GM19324 (cell line): ENCODE measurements at regions not wholly inside any gene's neighbourhood (a gene's known extent, or its start where the extent isn't known, plus 50 kb on each side); places are given as distances from the start of the nearest gene placed in this dataset.
"Not testable (repeated sequence)": the region's sequence is repeated elsewhere in the genome, so short reads cannot be mapped to it uniquely, and the experiment has no call there.

Experiments
- ATAC-seq: cut with Tn5 transposase; IDR thresholded peaks from one replicate; pipeline ENCODE4 v1.9.1; 2021; ENCODE audit warnings: mild to moderate bottlenecking, moderate library complexity; ENCODE audit not compliant: unreplicated experiment, low FRiP score

DNA sequence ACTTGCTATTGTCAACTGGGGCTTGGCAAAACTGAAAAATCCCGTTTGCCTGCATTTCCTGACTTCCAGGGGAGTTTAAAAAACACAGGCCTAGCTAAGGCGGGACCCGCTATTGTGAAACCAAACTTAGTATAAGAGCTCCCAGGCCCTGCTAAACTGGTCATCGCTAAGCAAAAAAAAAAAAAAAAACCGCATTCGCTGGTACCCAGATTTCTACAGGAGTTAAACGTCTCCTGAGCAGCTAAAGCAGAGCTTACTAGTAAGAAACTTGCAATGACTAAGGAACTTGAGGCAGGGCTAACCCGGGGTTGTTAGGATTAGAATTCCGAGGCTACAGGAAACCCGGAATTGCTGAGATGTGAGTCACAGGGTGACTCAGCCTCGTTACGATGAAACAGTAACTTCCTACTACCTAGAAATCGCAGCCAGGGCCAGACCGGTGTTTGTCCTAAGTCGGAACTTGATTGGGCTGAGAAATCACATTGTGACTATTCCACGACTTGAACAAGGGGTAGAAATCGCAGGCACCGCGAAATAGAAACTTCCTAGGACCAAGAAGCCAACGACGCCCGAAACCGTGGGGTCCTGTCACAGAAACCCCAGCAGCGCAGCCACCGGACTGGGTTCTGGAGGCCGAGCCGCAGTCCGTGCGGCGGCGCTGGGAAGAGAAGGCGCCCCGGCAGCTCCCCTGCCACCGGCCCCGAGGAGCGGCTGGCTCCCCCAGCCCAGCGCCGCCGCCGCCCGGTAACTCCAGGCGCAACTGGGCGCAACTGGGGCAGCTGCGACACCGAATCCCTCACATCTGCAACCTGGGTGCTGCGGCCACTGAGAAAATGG, 89.4 kb downstream of the ANXA2R start:
- ATAC-seq: peak; percentile 36

DNA sequence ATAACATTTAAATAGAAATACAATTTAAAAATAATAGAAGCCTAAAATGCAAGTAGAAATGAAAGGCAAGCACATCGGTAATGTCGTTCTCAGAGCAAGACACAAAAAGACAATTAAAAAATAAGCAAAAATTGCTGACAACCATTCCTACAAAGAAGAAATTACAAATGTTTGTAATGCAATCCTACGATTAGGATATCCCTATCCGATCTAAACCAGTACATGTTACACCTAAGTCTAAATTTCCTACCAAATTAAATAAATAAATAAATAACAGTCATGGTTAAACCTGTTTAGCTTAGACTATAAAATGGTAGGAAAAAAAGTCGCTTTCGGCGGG, 90.0 kb downstream of the ANXA2R start:
- ATAC-seq: no peak

DNA sequence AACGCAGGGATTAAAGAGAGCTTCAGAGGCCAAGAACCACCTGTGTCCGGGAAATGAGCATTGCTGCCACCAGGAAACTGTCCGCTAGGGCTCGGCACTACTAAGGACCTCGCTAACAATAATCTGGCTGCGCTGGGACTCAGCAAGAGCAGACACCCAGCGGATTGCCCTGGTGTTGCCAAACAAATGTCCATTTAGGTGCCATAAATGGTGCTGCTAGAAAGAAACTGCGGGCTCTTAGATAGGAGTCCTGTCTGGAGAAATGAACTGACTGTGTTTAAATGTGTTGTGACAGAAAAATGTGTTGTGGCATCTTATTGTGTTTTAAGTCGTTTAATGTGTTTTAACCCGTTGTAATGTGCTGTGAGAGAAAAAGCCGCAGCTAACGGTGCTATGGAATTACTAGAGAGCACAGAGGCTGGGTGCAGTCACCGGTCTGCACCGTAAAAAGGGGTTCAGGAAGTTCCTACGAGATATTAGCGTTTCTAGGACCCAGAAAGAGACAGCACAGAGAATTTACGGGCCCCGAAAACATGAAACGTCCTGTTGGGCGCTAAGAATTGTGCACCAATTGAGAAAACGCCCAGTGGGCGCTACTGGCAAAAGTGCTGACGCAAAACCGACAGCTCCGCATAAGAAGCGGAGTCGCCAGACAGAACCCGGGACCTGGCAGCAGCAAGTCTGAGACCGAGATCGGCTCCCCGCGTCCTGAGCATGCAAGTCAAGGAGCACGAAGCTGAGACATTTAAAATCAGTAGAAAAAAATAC, 90.6 kb downstream of the ANXA2R start:
- ATAC-seq: peak; percentile 58

DNA sequence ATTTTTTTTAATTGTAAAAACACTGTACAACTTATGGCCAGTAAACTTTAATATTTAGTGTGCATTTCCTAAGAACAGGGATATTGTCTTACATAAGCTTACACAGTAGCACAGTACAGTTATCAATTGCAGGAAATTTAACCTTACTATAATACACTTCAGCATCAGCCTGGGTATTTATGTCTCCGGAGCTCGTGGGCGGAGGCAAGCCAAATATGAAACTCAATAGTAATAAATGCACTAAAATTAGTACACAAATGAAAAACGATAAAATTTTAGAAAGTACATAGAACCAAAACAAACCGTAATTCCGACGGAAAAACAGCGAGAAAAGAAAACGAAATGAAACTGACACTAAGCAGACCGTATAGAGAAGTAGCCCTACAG, 91.2 kb downstream of the ANXA2R start:
- ATAC-seq: no peak

DNA sequence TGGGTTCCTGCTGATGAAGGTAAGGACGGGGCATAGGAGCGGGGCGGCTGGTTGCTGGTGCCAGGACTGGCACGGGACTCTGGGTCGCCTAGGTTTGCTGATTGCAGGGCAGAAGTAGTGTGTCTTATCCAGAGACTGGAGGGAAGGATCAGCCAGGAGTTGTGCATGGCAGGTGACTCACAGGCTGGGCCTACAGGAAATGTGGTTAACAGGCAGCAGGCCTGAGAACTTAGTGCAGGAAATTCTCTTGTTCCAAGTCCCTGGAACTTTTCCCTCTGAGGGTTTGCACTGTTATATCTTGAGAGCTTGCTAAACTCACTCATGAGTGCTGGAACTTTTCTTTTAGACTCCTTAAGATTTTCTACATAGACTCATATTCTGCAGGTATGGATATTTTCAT, 95.1 kb downstream of the ANXA2R start:
- no peak for ATAC-seq

DNA sequence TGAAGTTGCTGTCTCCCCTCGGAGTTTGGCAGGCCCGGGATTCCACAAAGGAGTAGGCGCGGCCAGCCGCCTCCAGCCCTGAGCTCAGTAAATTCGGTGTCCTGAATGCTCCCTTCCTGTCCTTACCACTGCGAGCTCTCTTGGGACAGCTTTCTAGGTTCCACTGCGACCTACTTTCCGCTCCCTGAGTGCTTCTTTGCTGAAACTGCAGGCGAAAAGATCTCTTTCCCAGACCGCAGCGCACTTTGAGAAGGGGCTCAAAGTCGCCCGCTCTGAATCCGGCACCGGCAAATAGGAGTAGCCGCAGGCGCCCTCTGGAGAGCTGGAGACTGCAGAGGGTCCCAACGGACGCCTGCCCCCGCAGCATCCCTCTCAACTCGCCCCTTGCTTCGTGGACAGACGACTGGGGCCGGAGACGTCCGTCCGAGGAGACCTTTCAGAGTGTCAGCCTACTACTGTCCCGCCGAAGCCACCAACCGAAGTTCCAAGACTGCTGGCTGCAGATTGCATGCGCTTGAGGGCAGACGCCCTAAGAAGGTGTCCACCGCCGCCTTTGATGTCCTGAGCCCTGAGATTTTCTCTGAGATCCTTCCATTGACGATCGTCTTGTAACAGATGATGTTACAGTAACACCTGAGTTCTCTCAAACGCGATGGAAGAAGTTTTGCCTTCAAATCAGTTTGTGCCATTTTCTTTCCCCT, 96.0 kb downstream of the ANXA2R start:
- ATAC-seq: no peak

DNA sequence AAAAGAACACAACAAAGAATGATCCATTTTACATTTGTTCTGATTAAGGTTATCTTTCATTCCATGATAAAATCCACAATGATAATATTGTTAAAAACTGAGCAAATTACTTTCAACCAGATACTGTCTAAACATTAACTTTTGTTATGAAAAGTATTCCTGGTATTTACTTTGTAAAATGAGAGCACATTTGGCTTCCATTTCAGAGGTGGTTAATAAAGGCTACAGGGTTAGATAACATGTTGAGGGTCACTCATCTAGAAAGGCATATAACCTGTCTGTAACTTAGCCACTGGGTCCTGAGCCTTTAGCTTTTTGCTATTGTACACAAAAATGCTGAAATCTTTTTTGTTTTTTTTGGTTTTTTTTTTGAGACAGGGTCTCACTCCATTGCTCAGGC, 99.3 kb downstream of the ANXA2R start:
- no peak for ATAC-seq

DNA sequence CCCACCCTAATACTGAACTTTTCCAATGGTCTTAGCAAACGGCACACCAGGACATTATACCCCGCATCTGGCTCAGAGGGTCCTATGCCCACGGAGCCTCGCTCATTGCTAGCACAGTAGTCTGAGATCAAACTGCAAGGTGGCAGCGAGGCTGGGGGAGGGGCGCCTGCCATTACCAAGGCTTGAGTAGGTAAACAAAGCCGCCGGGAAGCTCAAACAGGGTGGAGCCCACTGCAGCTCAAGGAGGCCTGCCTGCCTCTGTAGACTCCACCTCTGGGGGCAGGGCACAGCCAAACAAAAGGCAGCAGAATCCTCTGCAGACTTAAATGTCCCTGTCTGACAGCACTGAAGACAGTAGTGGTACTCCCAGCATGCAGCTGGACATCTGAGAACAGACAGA, 108.1 kb downstream of the ANXA2R start:
- ATAC-seq: not testable (repeated sequence)

DNA sequence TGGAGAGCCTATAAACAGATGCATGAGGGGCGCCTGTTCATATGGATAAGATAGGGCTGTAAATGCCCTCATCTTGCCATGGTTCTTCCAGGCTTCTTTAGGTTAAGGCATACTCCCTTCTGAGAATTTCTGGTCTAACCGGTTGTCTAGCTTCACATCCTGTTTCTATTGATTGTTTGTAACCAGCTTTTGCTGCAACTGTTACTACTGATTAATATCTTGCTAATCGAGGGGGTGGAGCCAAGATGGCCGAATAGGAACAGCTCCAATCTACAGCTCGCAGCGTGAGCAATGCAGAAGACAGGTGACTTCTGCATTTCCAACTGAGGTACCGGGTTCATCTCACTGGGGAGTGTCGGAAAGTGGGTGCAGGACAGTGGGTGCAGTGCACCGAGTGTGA, 108.7 kb downstream of the ANXA2R start:
- not testable (repeated sequence) for ATAC-seq

DNA sequence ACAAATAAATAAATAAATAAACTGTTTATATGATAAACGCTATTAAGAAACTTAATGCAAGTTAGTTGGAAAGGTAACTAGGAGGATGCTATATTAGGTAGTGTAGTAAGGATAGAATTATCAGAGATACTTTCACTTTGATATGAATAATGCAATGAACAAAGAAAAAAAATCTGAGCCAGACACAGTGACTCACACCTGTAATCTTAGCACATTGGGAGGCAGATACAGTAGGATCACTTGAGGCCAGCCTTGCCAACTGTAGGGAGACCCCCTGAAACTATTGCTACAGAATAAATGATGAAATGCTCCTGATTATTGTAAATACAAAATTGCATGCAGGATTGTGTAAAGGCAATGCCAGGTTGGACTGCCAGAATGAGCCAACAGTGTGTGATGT, 109.2 kb downstream of the ANXA2R start:
- no peak for ATAC-seq

DNA sequence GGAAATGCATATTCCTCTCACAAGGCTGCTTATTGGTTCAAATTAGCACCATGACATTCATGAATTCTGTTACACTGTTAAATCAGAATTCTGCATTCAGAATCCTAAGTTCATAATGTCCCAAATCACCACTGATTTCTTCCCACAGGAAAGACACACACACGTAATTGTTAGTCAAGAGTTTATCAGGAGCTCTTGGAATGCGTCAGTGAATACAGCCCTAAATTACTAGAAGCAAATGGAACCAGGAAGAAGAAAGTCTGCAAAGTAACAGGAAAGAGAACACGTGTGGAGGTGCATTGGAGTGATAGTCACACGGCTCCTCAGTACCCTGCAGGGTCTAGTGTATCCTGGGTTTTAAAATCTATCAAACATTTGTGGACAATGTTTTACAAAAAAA, 110.2 kb downstream of the ANXA2R start:
- ATAC-seq: no peak

DNA sequence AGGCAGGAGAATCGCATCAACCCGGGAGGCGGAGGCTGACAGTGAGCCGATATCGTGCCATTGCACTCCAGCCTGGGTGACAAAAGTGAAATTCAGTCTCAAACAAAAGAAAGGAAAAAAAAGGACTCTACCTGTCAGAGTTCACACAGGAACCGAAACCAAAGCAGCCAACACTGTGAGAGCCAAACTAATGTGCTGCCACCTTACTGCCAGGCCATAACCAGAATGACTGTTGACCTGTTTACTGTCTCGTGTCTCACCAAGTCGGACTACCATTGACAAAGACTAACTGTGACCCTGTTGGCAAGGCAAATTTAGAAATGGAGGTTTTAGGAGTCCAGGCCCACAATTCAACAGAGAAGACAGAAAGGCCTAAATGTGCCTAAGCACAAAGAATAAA, 112.4 kb downstream of the ANXA2R start:
- ATAC-seq: peak; percentile 98

DNA sequence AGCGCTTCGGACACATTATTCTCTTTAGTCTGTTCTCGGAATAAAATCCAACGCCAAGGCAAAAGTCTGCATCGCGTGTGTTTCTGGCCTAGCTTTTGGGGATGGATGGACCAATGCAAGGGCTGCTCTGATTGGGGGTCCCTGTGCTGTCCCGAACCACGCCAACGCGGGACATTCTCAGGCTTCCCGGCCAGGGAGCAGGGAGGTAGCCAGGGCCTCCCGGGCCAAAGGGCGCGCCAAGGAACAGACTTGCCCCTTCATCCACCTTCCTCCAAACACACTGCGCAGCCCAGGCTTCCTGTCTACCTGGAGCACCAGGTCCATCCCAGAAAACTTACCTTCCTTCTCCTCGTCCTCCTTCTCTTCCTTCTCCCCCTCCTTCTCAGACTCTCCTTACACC, 113.0 kb upstream of the SELENOP start:
- no peak for ATAC-seq

DNA sequence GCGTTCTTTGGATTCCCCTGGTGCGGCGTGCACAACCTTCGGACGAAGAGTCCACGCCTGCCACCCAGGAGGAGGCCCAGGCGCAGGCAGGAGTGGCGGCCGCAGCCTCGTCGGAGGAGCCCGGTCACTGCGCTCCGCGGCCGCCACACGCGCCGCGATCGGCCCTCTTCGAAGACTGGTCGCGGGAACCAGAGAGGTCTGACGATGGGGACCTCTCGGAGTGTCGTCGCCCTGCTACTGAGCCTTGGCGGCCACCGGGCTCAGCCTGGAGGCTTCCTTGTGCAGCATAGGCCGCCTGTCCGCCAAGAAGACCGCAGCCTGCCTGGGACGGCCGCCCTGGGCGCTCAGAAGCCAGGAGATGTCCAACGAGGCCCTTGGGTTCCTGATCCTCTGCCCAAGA, 112.5 kb upstream of the SELENOP start:
- no peak for ATAC-seq

DNA sequence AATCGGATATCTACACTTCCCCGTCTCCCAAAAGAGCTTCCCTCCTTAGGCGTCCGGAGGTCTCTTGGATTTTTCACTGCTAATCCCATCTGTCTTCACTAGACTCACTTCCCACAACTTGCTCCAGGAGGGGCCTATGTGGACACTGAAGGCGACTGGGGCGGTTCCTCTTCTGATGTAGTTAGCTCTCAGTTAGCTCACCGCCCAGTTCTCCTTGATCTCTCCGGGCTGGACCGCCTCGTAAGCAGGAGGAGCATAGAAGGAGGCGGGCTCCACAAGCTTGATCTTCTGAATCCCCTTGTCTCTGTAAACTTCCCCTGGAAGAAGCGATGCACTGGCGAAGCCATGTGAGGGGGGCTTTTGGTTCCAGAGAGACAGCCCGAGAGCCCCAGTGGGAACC, 112.0 kb upstream of the SELENOP start:
- no peak for ATAC-seq

DNA sequence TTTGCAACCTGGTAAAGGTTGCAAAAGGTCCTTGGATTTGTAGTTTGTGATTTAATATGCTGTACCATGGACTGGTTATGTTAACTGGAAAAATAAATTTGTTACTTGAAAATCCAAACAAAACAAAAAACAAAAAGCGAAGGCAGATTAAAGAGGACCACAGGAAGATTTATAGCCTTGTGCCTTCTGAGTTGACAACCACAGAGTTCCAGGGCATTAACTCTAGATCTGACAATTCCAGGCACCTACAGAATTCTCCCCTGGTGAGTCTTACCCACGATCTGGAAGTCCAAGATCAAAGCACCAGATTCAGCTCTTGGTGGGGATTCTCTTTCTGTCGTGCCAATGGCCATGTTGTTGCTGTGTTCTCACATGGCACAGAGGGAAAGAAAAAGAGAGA, 107.9 kb upstream of the SELENOP start:
- no peak for ATAC-seq

DNA sequence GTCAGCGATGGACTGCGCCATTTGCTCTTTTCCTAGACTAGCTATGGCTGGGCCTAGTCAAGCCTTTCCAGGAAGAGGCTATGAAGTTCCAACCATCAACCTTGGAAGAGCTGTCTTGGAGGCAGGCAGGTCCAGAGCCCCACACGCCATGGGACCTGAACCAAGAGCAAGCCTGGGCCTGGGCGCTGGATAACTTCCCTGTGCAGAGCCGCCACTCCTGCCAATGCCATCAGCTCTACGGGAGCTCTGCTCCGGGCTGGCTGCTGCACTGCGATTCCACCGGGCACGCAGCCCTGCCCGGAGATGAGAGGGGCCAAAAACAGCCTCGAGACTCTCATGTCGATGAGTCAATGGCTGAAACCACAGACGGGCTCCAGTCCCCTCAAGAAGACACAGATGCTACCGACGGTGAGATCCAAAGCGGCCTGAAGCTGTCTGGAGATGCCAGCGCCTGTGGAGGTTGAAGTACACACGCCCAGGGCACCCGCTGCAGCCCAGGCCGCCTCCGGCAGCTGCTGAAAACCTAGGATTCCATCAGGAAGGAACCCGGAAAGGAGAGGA, 103.7 kb upstream of the SELENOP start:
- ATAC-seq: no peak

DNA sequence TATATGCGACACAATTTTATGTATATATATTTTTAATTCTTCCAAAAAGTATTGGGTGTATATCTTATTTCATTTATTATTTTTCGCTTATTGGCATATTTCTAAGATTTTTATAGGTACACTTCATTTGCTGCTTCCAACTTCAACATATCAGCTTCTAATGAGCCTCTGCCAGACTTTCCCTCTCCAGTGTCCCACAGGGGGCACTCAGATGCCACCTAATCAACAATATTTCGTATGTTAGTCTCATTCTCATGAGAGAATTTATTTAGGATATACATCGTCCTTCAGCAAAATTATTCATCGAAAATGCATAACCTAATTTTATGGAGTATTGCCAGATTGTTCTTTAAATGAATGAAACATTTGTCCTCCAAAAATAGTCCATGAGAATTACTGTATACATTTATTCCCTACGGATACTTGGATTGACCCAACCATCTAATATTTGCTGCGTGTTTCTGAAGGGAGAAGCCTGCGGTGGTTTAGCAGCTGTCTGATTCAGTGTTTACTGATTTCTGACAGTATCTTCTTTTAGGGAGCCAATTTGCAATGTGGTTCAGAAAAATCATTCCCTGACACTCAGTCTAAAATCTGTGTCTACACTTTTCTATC, 100.6 kb upstream of the SELENOP start:
- ATAC-seq: no peak

DNA sequence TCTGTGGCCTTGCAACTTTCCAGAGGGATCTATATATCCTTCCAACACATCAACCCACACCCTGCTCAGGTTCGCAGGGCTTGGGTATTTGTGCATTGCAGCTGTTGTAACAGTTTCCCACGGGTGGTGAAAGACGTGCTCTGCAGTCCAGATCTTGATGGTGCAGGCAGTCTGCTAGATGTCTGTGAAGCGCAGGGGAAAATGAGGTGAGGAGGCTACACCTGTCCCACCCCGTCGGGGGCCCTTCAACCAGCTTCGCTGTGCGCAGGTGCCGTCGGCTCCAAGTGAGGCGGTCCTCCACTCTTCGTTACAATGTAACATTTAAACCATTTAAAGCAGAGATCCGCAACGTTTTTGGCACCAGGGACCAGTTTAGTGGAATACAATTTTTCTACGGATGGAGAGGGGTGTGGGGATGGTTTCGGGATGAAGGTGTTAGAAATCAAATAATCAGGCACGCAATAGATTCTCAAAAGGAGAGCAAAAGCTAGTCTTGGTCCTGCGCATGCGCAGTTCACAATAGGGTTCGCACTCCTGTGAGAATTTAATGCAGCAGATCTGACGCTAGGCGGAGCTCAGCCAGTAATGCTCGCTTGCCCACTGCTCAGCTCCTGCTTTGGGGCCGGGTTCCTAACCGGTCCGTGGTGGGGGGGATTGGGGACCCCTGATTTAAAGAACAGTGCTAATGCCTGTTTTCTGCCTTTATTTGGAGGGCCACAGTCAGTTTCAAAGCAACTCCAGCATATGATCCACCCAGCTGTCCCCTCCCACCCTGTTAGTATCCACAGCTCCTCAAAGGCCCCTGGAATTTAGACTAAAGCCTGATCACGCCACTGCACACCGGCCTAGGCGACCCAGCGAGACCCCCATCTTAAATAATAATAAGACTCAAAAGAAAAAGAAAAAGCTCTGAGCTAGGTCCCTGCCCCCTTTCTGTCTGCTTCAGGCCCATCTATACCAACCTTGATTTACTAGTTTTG, 97.1 kb upstream of the SELENOP start:
- ATAC-seq: peak; percentile 87

DNA sequence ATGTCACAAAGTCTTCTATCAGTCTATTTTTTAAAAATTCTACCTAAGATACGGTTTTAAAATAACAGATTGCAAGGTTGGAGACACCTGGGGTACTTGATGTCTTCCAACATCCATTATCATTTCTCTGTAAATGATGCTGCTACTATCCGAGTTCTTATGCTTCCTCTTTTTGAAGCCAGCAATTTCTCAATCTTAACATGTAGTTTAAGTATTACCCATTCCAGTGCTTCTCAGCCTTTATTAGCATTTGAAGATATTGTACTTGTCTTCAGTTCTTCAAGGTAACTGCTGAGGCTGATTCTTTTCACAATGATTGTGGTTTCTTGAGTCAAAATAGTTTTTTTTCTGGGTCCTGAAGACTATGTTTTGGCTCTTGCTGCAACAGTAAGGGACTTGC, 96.4 kb upstream of the SELENOP start:
- ATAC-seq: no peak
